ENCODE measurements at regions not wholly inside any gene's neighbourhood (a gene's known extent, or its start where the extent isn't known, plus 50 kb on each side); places are given as distances from the start of the nearest gene placed in this dataset.

GRCh38 chr1:224486801-224487583 is 52.4 kb upstream of the WDR26 start:
- DNase-seq = no peak

- DNase-seq = no peak
Observed at GRCh38 chr1:224488806-224489499, 54.4 kb upstream of the WDR26 start.

- no peak for DNase-seq
Observed at GRCh38 chr1:224489534-224490365, 55.2 kb upstream of the WDR26 start.

DNA sequence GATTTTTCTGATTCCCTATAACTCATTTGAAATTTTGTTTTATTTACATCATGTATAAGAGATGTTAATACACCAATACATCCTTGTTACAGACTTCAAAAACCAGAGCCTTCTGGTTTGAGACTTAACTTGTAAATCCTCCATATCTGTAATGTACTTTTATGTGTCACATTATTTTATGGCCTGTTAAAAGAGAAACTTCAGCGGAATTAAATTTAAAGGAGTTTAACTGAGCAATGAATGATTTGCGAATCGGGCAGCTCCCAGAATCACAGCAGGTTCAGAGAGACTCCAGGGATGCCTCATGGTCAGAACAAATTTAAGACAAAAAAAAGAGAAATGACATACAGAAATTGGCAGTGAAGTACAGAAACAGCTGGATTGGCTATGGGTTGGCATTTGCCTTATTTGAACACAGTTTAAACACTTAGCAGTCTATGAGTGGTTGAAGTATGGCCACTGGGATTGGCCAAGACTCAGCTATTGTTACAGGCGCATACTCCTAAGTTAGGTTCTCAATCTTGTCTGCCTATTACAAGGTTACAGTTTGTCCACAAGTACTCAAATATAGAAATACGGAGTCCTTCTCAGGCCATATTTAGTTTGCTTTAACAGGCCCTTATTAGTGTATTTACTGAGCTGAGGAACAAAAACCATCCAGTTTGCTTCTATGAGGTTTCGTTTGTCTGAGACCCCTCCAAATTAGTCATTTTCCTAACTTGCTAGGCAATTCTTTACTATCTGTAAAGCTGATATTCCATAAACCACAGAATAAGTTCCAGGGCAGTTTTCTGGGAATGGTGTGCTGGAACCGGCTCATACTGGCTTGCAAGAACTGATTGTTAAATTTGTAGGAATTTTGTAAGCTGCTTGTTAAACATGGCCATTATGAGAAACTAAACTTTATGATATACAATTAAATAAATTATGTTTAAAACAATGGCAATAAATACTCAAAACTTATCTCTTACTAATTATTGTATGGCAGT is 56.2 kb upstream of the WDR26 start:
- no peak for DNase-seq

DNA sequence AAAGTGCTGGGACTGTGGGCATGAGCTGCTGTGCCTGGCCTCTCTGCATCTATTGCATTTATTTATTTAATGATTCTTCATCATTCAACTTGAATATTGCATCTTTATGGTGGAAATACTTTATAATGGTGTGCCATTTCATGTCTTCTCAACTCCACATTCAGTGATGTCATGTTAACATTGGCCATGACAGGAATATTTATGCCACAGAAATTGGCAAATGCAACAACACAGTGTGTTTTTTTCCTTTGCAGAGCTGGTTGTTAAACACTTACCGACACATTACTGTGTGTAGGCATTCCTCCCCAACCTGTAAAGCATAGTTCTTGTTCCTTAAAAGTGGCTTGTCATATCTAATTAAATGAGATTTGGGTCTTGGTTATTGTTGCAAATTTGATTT is 57.4 kb upstream of the WDR26 start:
- DNase-seq = no peak

- no peak for DNase-seq
Observed at GRCh38 chr1:224492632-224493031, 58.0 kb upstream of the WDR26 start.

DNA sequence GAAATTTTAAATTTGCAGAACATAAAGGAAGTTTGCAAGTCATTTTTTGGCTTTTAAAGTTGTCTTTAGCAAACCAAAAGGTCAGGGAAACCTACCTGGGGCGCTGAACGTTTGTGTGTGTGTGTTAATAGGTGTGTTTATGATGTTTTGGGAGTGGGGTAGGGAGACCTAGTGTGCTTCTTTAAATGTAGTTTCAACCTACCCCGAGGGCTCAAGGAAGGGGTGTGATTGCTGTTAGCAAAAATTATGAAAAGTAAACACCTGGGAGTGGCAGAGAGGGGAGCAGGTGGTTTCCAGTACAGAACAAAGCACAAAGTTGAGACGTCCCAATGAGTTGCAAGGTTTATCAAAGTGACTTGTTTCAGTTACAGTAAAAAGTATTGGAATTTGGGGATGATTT is 58.7 kb upstream of the WDR26 start:
- DNase-seq = no peak

- no peak for DNase-seq
Observed at GRCh38 chr1:224494343-224494742, 59.7 kb upstream of the WDR26 start.

GRCh38 chr1:224495866-224496265 is 61.3 kb upstream of the WDR26 start:
- no peak for DNase-seq

DNA sequence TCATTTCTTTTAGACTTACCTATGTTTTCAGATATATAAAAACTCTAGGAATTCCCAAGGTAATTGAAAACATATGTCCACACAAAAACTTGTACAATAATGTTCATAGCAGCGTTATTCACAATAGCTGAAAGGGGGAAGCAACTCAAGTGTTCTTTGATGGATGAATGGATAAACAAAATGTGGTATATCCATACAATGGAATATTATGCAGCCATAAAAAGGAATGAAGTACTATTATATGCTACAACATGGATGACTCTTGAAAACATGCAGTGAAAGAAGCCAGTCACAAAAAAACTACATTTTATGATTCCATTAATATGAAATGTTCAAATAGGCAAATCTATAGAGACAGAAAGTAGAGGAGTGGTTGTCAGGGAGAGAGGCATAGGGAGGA is 62.2 kb upstream of the WDR26 start:
- no peak for DNase-seq

- peak; percentile 86 for DNase-seq
Observed at GRCh38 chr1:224497714-224498573, 63.3 kb upstream of the WDR26 start.

DNA sequence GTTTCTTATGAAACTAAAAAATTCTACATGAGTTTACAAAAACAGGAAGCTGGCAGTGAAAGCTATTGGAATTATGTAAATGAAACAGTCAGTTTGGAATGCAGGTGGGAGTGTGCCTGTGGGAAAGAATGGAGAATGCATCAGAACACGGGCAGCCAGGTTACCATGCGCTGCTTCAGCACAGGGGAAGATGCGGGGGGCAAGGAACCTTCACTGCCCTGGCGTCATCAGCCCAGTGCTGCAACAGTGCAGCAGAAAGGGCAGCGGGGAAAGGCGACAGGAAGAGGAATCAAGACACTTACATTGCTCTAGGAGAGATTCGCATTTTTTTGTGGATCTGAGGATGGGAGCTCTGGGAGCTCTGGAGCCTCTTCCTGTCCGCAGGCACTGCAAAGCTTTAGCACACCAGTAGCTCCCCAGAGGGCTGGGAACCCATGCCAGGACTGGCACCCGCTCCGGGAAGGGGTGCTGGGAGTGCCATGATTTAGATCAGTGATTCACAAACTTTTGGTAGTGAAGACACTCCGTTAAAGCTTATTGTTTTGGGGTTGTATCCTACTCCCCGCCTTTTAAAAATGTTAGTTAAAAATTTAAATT is 64.1 kb upstream of the WDR26 start:
- peak; percentile 15 for DNase-seq

GRCh38 chr1:224499204-224499603 is 64.6 kb upstream of the WDR26 start:
- no peak for DNase-seq

DNA sequence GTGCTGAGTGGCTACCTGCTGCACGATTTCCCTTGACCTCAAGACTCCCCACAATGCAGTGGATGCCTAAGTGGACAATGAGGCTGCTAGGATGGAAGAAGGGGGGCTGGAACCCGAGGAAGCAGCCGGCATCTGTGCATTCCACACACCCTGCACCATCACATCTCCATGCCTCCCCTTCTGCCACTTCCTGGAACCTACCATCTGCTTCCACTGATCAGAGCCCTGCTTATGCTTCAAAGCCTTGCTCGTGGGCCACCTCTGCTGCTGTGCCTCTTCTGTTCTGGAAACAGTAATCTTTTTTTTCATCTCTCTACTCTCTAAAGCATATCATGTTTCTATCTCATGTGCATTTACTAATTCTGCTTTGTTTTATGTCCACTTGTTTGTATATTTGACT is 66.2 kb upstream of the WDR26 start:
- DNase-seq = no peak

- no peak for DNase-seq
Observed at GRCh38 chr1:224501836-224502235, 67.2 kb upstream of the WDR26 start.

- DNase-seq = no peak
Observed at GRCh38 chr1:224502459-224503160, 68.0 kb upstream of the WDR26 start.

DNA sequence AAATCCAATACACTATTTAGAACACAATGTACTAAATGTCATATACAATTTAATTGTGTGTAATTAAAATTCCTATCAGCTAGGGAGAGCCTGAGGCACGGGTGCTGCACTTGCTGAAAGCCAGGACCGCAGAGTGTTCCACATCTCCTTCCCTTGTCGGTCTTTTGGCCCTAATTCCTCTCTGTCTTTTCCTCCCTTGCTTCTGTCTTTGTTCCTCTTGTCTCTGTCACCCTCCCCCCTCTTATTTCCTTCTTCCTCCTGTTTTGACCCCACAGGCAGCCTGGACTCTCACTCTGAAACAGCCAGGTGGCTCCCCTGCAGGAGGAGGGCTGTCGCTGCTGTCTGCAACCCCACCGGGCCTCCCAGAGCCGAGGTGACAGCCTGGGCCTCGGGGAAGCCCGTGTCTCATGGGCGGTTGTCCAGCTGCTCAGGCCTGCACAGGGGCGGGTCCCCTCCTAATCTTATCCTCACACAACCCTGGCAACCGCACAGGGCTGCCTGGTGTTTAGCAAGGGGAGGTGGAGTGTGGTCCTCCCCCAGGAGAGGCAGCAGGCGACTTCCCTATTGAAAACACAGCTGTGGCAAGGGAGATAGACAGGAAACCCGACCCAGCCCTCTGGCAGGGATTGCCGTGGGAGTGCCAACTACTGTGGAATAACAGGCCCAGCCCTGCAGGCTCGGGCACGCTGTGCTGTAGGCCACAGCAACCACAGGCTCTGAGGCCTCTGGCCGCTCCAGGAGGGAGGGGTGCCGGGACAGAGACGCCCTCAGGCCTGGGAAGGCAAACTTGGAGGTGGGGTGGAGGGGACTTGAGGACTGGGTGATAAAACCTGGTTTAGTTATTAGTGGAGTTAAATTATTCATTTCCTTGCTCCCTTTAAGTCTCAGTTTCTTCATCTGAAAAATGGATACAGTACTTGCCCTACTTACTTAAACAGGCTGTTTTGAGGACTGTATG is 68.8 kb upstream of the WDR26 start:
- DNase-seq = peak; percentile 22

DNA sequence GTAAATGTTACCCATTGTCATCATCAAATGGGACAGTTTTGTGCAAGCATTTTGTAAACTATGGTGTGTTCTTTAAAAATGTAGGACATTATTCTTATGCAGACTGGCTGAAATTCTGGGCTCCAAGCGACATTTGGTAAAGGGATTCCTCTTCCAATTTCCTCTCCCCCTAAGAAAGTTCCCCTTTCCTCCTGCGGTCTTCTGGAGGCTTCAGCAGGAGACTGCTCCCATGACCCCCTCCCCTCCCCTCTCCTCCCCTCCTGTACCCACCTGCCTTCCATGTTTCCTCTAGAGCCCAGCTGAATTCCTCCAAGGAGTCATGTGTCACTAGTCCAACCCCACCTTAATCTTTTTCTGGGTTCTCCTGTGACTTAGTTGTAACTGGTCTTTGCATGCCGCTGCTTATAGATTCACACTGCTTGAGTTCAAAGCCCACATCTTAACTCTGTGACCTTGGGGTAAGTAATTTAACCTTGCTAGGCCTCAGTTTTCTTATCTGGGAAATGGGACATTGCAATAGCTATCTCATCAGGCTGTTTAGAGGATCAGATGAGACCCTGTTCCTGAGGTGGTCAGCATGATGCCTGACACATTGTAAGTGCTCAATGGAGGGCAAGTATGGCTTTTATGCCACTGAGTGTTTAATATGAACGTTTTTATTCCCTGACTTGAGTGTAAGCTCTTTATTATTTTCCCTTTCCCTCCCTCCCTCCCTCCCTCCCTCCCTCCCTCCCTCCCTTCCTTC is 69.9 kb upstream of the WDR26 start:
- DNase-seq = no peak

All from stimulated activated CD4-positive, alpha-beta T cell treated with anti-CD3 and anti-CD28 coated beads, Interleukin-1b, Interleukin-23, amount 100 ng/mL, for 48 hours (primary cell).